ENCODE measurements at regions not wholly inside any gene's neighbourhood (a gene's known extent, or its start where the extent isn't known, plus 50 kb on each side); places are given as distances from the start of the nearest gene placed in this dataset.

DNA sequence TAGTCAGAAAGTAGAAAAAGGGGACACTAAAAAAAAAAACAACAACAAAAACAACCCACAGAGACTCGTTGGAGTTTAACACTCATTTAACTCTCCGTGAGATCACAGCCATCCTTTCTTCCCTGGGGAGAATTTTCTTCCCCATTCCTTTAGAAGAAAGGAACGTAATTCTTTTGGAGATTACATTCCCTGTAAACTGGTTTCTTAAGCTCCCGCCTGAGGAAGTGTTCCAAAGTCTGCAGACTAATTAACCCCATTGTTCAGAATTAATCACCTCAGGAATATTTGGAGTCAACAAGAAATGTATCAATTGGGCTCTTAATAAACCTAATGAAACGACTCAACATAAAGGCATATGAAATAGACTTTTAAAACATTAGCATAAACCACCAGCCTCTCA is 228.2 kb upstream of the CSF3R start:
- Histone ChIP-seq H3K23ac (ENCODE audit: insufficient read length) (no peak overlapping the region), H2AK5ac (ENCODE audit: low read depth, low read length) (no peak overlapping the region), H3K36me3 (ENCODE audit: control insufficient read depth in 2 of 4, insufficient read depth in 4 of 4, low read length in 3 of 4) (no peaks in the 10 kb centered on the region), H3K79me1 (ENCODE audit: low read depth, low read length) (no peaks in the 10 kb centered on the region), H3K14ac (ENCODE audit: insufficient read length) (no peak overlapping the region), H3K4ac (replicated peaks; ENCODE audit: insufficient read length, low read depth, low read length) (no peak overlapping the region), H4K20me1 (replicated peaks in 1 of 2; ENCODE audit: control insufficient read depth in 1 of 2, insufficient read depth in 2 of 2, low read length in 2 of 2) (no peaks in the 10 kb centered on the region), H2BK5ac (ENCODE audit: low read depth, low read length) (no peak overlapping the region), H3K4me2 (ENCODE audit: insufficient read depth in 1 of 2, low read depth in 2 of 2, low read length in 2 of 2) (no peak overlapping the region), H3K4me3 (ENCODE audit: extremely low read depth in 1 of 4, insufficient read depth in 2 of 4, low read depth in 3 of 4, low read length in 4 of 4) (no peak overlapping the region), H2AFZ (ENCODE audit: low read length) (no peak overlapping the region), H3K27ac (ENCODE audit: low read depth, low read length) (no peak overlapping the region), H3K4me1 (replicated peaks in 1 of 4; ENCODE audit: control insufficient read depth in 3 of 4, insufficient read depth in 4 of 4, low read length in 3 of 4) (peaks cover 0 to 6% (median under 1%) of the 10 kb centered on the region in 4 experiments; a peak in 5 of 7 replicates), H3K79me2 (ENCODE audit: control insufficient read depth in 1 of 2, insufficient read depth in 2 of 2, low read length in 2 of 2) (no peaks in the 10 kb centered on the region), H3K23me2 (ENCODE audit: low read depth, low read length) (0 out of 2 replicates have a peak, but pooled peaks cover 3% of the 10 kb centered on the region), H3K9ac (replicated peaks in 1 of 4; ENCODE audit: extremely low read depth in 1 of 4, low read depth in 3 of 4, low read length in 3 of 4) (no peak overlapping the region), H2BK20ac (ENCODE audit: low read length) (no peak overlapping the region), H3K27me3 (replicated peaks in 1 of 4; ENCODE audit: control insufficient read depth in 3 of 4, extremely low read depth in 1 of 4, insufficient read depth in 3 of 4, low read length in 3 of 4) (no peaks in the 10 kb centered on the region; a peak in 3 of 7 replicates), H4K8ac (ENCODE audit: extremely low read depth, insufficient read depth, low read length) (no peak overlapping the region), H3K18ac (ENCODE audit: extremely low read depth, low read length) (no peak overlapping the region), H2BK15ac (ENCODE audit: low read length) (no peak overlapping the region), H2BK12ac (ENCODE audit: low read depth, low read length) (no peak overlapping the region), H4K5ac (ENCODE audit: insufficient read length, low read depth, low read length) (no peak overlapping the region), H3K56ac (replicated peaks; ENCODE audit: insufficient read length, low read depth, low read length) (no peak overlapping the region), H2BK120ac (replicated peaks; ENCODE audit: low read depth, low read length) (no peak overlapping the region), H3K9me3 (ENCODE audit: insufficient read depth in 2 of 2, low read depth in 1 of 2, low read length in 1 of 2) (no peaks in the 10 kb centered on the region), H4K91ac (replicated peaks; ENCODE audit: insufficient read length, low read length) (no peak overlapping the region)
- POLR2A ChIA-PET (ENCODE audit: partially characterized antibody), result interaction anchor here (0.9 to 1.0 kb wide), 2 partner anchors 9 to 59 kb away, joined by 3 read pairs; no protein-coding TSS in a partner anchor
- no peak for FAIRE-seq
- 40% methylated on average over 5 of the region's 5 CpGs; no CpG with 5 or more reads in 1 of the 2 experiments for WGBS, 2 experiments (ENCODE audit: extremely low coverage in 1 of 2, insufficient coverage in 1 of 2, insufficient read length in 1 of 2, insufficient replicate concordance in 2 of 2, low coverage in 1 of 2, low lambda C conversion rate in 2 of 2, missing lambda C conversion rate in 1 of 2)
- DNase-seq (ENCODE audit: low read depth in 1 of 2, low spot score in 2 of 2), result no peak
- CTCF ChIA-PET (ENCODE audit: partially characterized antibody), result interaction anchor here (0.9 to 4.1 kb wide), 11 partner anchors 10 to 377 kb away, joined by 3 to 21 read pairs (median 4); no protein-coding TSS in a partner anchor
- TF ChIP-seq HDAC6 (IDR thresholded peaks at IDR 0.05; ENCODE audit: low read depth, low read length) (no peak), BRCA1 (IDR thresholded peaks at IDR 0.05; ENCODE audit: low read depth, low read length) (no peak), POLR2AphosphoS5 (IDR thresholded peaks at IDR 0.05; ENCODE audit: low read depth, low read length) (no peak), ATF3 (IDR thresholded peaks at IDR 0.05; ENCODE audit: insufficient read depth, low read depth, low read length) (no peak), SUZ12 (IDR thresholded peaks at IDR 0.05; ENCODE audit: low read length) (no peak), SP4 (IDR thresholded peaks at IDR 0.05; ENCODE audit: low read length) (no peak)

Data from H1 (cell line).